ENCODE measurements at regions not wholly inside any gene's neighbourhood (a gene's known extent, or its start where the extent isn't known, plus 50 kb on each side); places are given as distances from the start of the nearest gene placed in this dataset.
"Not testable (repeated sequence)": the region's sequence is repeated elsewhere in the genome, so short reads cannot be mapped to it uniquely, and the experiment has no call there.

DNA sequence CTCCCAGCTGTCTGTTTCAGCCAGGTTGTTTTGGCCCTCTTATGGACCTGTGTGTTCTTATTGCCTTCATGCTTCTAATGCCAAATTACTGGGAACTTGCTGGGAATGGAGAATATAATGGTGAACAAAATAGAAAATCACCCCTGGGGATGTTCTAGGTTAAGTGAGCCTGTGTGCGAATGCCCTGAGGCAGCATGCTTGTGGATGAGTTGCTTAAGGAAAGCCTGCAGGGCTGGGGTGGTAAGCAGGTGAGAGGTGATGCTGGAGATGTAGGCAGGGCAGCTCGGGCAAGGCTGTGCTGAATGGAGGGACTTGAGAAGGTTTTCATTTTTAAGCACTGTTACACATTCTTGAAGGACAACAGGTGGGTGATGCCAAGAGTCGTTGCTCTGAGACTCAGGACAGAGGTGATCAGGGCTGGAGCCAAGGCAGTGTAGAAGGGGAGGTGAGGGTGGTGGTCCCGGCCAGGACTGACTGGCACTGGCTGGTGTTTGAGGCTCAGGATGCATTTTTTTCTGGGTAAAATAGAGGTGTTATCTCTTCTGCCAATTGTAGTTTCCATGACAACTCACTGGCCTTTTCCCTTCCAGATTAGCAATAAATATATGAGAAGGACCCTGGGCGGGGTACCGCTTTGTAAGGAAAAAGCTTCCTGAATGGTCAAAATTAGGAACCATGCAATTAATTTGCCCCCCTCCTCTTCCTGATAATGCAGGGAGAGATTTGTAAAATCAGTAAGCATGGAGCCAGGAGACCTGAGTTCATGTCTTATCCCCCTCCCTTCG lies 342.8 kb downstream of the ICE1 start:
- no peaks in the 10 kb centered on the region for H3K4me1 ChIP-seq (ENCODE audit: control insufficient read depth, low read depth, low read length)
- no peaks in the 10 kb centered on the region for H3K27me3 ChIP-seq (ENCODE audit: control insufficient read depth, insufficient read depth, low read length)
- no peak overlapping the region for H3K4me3 ChIP-seq (ENCODE audit: low read length)
- no peaks in the 10 kb centered on the region for H3K9me3 ChIP-seq (ENCODE audit: control insufficient read depth, low read depth, low read length)
- H3K9ac ChIP-seq (ENCODE audit: low read length), result no peak overlapping the region
- no peak overlapping the region for H3K27ac ChIP-seq (ENCODE audit: low read length)
- H3K36me3 ChIP-seq (ENCODE audit: control insufficient read depth, low read depth, low read length), result no peaks in the 10 kb centered on the region

DNA sequence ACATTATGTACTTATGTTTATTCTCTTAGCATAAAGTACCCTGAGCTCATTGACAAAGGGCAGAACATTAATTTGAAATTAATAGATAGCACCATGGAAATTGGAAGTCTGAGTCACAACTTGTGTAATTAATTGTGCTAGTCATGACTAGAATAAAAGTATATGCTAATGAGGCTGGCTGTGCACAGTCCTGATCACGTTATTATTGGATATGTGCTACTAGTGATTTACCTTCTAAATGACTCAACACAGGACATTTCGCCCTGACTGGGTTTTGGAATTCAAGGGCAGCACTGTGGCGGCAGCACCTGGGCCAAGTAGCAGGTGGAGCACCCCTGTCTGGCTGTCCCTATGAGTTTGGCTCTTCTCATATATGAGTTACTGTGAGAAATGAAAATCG lies 341.8 kb downstream of the ICE1 start:
- H3K27me3 ChIP-seq (ENCODE audit: control insufficient read depth, insufficient read depth, low read length), result no peaks in the 10 kb centered on the region
- no peak overlapping the region for H3K27ac ChIP-seq (ENCODE audit: low read length)

GRCh38 chr5:5756762-5757161 lies 334.3 kb downstream of the ICE1 start:
- H3K4me3 ChIP-seq (ENCODE audit: low read length), result no peak overlapping the region
- H3K9ac ChIP-seq (ENCODE audit: low read length), result no peak overlapping the region
- H3K27ac ChIP-seq (ENCODE audit: low read length), result no peak overlapping the region
- H3K36me3 ChIP-seq (ENCODE audit: control insufficient read depth, low read depth, low read length), result no peaks in the 10 kb centered on the region
- H3K27me3 ChIP-seq (ENCODE audit: control insufficient read depth, insufficient read depth, low read length), result no peaks in the 10 kb centered on the region
- H3K9me3 ChIP-seq (ENCODE audit: control insufficient read depth, low read depth, low read length), result no peaks in the 10 kb centered on the region
- H3K4me1 ChIP-seq (ENCODE audit: control insufficient read depth, low read depth, low read length), result no peaks in the 10 kb centered on the region

More for the DNA sequence above, 341.8 kb downstream of the ICE1 start:
- Histone ChIP-seq H3K4me3 (ENCODE audit: low read length) (no peak overlapping the region), H3K9ac (ENCODE audit: low read length) (no peak overlapping the region), H3K4me1 (ENCODE audit: control insufficient read depth, low read depth, low read length) (no peaks in the 10 kb centered on the region), H3K36me3 (ENCODE audit: control insufficient read depth, low read depth, low read length) (no peaks in the 10 kb centered on the region), H3K9me3 (ENCODE audit: control insufficient read depth, low read depth, low read length) (no peaks in the 10 kb centered on the region)

DNA sequence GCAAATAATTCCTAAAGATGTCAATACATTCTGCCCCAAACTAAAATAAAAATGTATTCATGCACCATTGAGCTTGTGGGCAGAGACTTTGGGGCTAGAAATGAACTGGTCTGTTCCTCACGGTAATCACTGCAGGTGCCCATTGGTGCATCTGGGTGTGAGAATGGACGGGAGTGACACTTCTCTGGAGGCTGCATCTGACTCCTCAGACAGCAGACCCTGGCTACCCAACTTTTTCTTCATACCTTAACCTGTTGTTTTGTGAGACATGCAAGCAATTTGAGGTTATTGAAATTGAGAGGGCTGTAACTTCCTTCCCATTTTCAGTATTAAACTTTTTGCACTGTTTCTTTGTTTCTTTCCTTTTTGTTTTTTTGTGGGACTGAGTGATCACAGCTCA lies 333.4 kb downstream of the ICE1 start:
- H3K4me3 ChIP-seq (ENCODE audit: low read length), result no peak overlapping the region
- no peaks in the 10 kb centered on the region for H3K9me3 ChIP-seq (ENCODE audit: control insufficient read depth, low read depth, low read length)
- no peaks in the 10 kb centered on the region for H3K36me3 ChIP-seq (ENCODE audit: control insufficient read depth, low read depth, low read length)
- no peak overlapping the region for H3K27ac ChIP-seq (ENCODE audit: low read length)
- no peaks in the 10 kb centered on the region for H3K27me3 ChIP-seq (ENCODE audit: control insufficient read depth, insufficient read depth, low read length)
- no peak overlapping the region for H3K9ac ChIP-seq (ENCODE audit: low read length)
- no peaks in the 10 kb centered on the region for H3K4me1 ChIP-seq (ENCODE audit: control insufficient read depth, low read depth, low read length)

- no peaks in the 10 kb centered on the region for H3K27me3 ChIP-seq (ENCODE audit: control insufficient read depth, insufficient read depth, low read length)
- H3K9me3 ChIP-seq (ENCODE audit: control insufficient read depth, low read depth, low read length), result no peaks in the 10 kb centered on the region
- H3K4me1 ChIP-seq (ENCODE audit: control insufficient read depth, low read depth, low read length), result no peaks in the 10 kb centered on the region
- H3K9ac ChIP-seq (ENCODE audit: low read length), result no peak overlapping the region
- no peaks in the 10 kb centered on the region for H3K36me3 ChIP-seq (ENCODE audit: control insufficient read depth, low read depth, low read length)
- H3K27ac ChIP-seq (ENCODE audit: low read length), result no peak overlapping the region
- H3K4me3 ChIP-seq (ENCODE audit: low read length), result no peak overlapping the region
Measured at GRCh38 chr5:5752844-5753243, 330.4 kb downstream of the ICE1 start.

DNA sequence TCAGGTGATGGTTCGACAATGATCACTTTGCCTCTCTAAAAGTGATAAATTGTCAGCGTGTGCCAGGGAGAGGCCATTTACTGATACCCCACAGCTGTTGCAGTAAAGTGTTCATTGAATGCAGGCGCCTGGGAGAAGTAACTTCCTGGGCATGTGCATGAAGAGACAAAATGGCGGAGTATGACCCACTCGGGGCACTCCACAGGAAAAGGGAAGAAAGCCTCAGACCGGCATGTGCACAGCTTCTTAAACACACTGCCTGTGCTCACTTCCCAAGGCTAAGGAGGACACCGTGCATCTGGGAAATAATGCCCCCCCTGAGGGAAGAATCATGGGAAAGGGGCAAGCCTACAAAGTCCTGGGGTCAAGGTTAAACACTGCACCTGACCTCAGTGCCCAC lies 329.5 kb downstream of the ICE1 start:
- no peak overlapping the region for H3K4me3 ChIP-seq (ENCODE audit: low read length)
- no peak overlapping the region for H3K9ac ChIP-seq (ENCODE audit: low read length)
- H3K9me3 ChIP-seq (ENCODE audit: control insufficient read depth, low read depth, low read length), result no peaks in the 10 kb centered on the region
- no peak overlapping the region for H3K27ac ChIP-seq (ENCODE audit: low read length)
- H3K4me1 ChIP-seq (ENCODE audit: control insufficient read depth, low read depth, low read length), result no peaks in the 10 kb centered on the region
- H3K36me3 ChIP-seq (ENCODE audit: control insufficient read depth, low read depth, low read length), result no peaks in the 10 kb centered on the region
- H3K27me3 ChIP-seq (ENCODE audit: control insufficient read depth, insufficient read depth, low read length), result no peaks in the 10 kb centered on the region

DNA sequence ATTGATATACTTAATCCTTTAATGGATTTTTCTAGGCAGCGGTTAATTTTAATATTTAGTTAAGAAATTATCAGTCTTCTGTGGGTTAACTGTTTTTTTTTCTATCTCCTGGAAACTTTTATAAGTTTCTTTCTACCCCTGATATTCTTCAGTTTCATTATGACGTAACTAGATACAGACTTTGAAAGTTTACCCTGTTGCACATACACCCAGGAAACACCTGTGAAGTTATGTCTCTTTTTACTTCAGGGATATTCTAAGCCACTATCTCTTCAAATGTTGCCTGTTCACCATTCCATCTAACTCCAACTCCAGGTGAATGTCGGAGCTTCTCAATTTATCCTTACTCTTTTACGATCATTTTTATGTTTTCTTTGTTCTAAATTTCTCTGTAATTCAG lies 329.0 kb downstream of the ICE1 start:
- H3K4me1 ChIP-seq (ENCODE audit: control insufficient read depth, low read depth, low read length), result no peaks in the 10 kb centered on the region
- no peak overlapping the region for H3K27ac ChIP-seq (ENCODE audit: low read length)
- no peak overlapping the region for H3K9ac ChIP-seq (ENCODE audit: low read length)
- H3K4me3 ChIP-seq (ENCODE audit: low read length), result no peak overlapping the region
- H3K9me3 ChIP-seq (ENCODE audit: control insufficient read depth, low read depth, low read length), result no peaks in the 10 kb centered on the region
- no peaks in the 10 kb centered on the region for H3K36me3 ChIP-seq (ENCODE audit: control insufficient read depth, low read depth, low read length)
- no peaks in the 10 kb centered on the region for H3K27me3 ChIP-seq (ENCODE audit: control insufficient read depth, insufficient read depth, low read length)

DNA sequence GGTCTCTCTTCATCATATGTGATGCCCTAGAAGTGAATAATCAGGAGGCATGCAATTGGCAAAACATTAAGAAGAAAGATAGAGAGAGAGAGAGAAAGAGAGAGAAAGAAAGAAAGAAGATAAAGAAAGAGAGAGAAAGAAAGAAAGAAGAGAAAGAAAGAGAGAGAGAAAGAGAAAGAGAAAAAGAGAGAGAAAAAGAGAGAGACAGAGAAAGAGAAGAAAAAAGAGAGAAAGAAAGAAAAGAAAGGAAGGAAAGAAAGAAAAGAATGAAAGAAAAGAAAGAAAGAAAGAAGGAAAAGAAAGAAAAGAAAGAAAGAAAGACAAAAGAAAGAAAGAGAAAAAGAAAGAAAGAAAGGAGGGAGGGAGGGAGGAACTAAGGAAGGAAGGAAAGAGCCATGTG lies 318.9 kb downstream of the ICE1 start:
- Histone ChIP-seq H3K27me3 (ENCODE audit: control insufficient read depth, insufficient read depth, low read length) (no peaks in the 10 kb centered on the region), H3K36me3 (ENCODE audit: control insufficient read depth, low read depth, low read length) (no peaks in the 10 kb centered on the region), H3K27ac (ENCODE audit: low read length) (no peak overlapping the region), H3K9me3 (ENCODE audit: control insufficient read depth, low read depth, low read length) (peaks cover 28% of the 10 kb centered on the region), H3K4me1 (ENCODE audit: control insufficient read depth, low read depth, low read length) (no peaks in the 10 kb centered on the region), H3K9ac (ENCODE audit: low read length) (no peak overlapping the region), H3K4me3 (ENCODE audit: low read length) (no peak overlapping the region)

DNA sequence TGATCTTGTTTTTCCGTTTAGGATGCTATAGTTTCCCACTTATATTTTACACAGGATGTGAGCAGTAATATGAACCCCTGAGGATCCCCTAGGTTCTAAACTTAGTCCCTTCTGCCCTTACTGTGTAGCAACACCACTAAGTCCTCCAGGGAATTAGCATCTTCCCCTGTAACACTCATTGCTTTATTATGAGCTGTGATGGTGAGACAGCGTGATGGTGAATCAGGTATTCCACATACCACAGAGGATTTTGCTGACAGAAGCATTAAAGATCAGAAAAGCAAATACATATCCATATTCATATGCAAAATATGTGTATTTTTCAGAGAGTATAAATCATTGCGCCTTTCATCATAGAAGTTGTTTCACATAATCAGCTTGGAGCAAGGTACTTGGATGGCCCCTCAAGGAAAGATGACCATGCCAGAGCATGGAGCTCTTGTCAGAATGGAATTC lies 317.0 kb downstream of the ICE1 start:
- H3K27me3 ChIP-seq (ENCODE audit: control insufficient read depth, insufficient read depth, low read length), result no peaks in the 10 kb centered on the region
- no peaks in the 10 kb centered on the region for H3K4me1 ChIP-seq (ENCODE audit: control insufficient read depth, low read depth, low read length)
- H3K27ac ChIP-seq (ENCODE audit: low read length), result no peak overlapping the region
- H3K9ac ChIP-seq (ENCODE audit: low read length), result no peak overlapping the region
- H3K9me3 ChIP-seq (ENCODE audit: control insufficient read depth, low read depth, low read length), result peaks cover 13% of the 10 kb centered on the region
- H3K36me3 ChIP-seq (ENCODE audit: control insufficient read depth, low read depth, low read length), result no peaks in the 10 kb centered on the region
- no peak overlapping the region for H3K4me3 ChIP-seq (ENCODE audit: low read length)

- H3K9ac ChIP-seq (ENCODE audit: low read length), result no peak overlapping the region
- H3K4me1 ChIP-seq (ENCODE audit: control insufficient read depth, low read depth, low read length), result no peaks in the 10 kb centered on the region
- no peak overlapping the region for H3K27ac ChIP-seq (ENCODE audit: low read length)
Measured at GRCh38 chr5:5738797-5739489, 316.5 kb downstream of the ICE1 start.

GRCh38 chr5:5736007-5736406 lies 313.5 kb downstream of the ICE1 start:
- Histone ChIP-seq H3K9ac (ENCODE audit: low read length) (no peak overlapping the region), H3K36me3 (ENCODE audit: control insufficient read depth, low read depth, low read length) (no peaks in the 10 kb centered on the region), H3K27ac (ENCODE audit: low read length) (no peak overlapping the region), H3K4me1 (ENCODE audit: control insufficient read depth, low read depth, low read length) (no peaks in the 10 kb centered on the region), H3K4me3 (ENCODE audit: low read length) (no peak overlapping the region), H3K9me3 (ENCODE audit: control insufficient read depth, low read depth, low read length) (no peaks in the 10 kb centered on the region), H3K27me3 (ENCODE audit: control insufficient read depth, insufficient read depth, low read length) (no peaks in the 10 kb centered on the region)

More at GRCh38 chr5:5738797-5739489, 316.5 kb downstream of the ICE1 start:
- no peaks in the 10 kb centered on the region for H3K36me3 ChIP-seq (ENCODE audit: control insufficient read depth, low read depth, low read length)
- no peak overlapping the region for H3K4me3 ChIP-seq (ENCODE audit: low read length)
- H3K9me3 ChIP-seq (ENCODE audit: control insufficient read depth, low read depth, low read length), result peaks cover 7% of the 10 kb centered on the region
- H3K27me3 ChIP-seq (ENCODE audit: control insufficient read depth, insufficient read depth, low read length), result no peaks in the 10 kb centered on the region

DNA sequence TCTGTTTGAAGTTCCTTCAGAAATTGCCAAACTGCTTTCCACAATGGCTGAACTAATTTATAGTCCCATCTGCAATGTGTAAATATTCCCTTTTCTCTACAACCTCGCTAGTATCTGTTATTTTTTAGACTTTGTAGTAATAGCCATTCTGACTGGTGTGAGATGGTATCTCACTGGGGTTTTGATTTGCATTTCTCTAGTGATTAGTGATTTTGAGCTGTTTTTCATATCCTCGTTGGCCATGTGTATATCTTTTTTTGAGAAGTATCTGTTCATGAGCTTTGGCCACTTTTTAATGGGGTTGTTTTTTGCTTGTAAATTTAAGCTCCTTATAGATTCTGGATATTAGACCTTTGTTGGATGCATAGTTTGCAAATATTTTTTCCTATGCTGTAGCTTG lies 310.6 kb downstream of the ICE1 start:
- not testable (repeated sequence) for H3K4me1 ChIP-seq (ENCODE audit: control insufficient read depth, low read depth, low read length); H3K9ac ChIP-seq (ENCODE audit: low read length); H3K36me3 ChIP-seq (ENCODE audit: control insufficient read depth, low read depth, low read length); H3K9me3 ChIP-seq (ENCODE audit: control insufficient read depth, low read depth, low read length); H3K4me3 ChIP-seq (ENCODE audit: low read length); H3K27ac ChIP-seq (ENCODE audit: low read length); H3K27me3 ChIP-seq (ENCODE audit: control insufficient read depth, insufficient read depth, low read length)
